ENCODE measurements at regions not wholly inside any gene's neighbourhood (a gene's known extent, or its start where the extent isn't known, plus 50 kb on each side); places are given as distances from the start of the nearest gene placed in this dataset.

DNA sequence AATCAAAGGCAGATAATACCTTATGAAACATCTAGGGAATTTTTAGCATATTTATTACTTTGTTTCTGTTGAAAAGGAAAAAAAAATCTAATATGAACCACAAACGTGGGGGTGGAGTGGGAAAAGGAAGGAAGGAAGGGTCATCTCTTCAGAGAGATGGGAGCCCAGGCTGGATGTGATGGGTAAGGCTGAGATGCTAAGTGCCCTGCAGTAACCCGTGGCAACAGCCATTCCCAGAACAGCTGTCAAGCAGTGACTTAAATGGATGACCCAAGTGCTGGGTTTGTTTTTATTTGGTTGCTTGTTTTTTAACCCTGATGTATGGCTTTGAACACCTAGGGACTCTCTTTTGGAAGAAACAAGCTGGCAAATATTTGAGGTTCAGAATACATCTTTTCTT, 50.7 kb upstream of the KLF7 start:
- TF ChIP-seq, protein P1, sequence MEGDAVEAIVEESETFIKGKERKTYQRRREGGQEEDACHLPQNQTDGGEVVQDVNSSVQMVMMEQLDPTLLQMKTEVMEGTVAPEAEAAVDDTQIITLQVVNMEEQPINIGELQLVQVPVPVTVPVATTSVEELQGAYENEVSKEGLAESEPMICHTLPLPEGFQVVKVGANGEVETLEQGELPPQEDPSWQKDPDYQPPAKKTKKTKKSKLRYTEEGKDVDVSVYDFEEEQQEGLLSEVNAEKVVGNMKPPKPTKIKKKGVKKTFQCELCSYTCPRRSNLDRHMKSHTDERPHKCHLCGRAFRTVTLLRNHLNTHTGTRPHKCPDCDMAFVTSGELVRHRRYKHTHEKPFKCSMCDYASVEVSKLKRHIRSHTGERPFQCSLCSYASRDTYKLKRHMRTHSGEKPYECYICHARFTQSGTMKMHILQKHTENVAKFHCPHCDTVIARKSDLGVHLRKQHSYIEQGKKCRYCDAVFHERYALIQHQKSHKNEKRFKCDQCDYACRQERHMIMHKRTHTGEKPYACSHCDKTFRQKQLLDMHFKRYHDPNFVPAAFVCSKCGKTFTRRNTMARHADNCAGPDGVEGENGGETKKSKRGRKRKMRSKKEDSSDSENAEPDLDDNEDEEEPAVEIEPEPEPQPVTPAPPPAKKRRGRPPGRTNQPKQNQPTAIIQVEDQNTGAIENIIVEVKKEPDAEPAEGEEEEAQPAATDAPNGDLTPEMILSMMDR (IDR thresholded peaks at IDR 0.05; ENCODE audit: low read depth, low read length, missing control alignments) = no peak
- DNase-seq (ENCODE audit: low read depth) = no peak

DNA sequence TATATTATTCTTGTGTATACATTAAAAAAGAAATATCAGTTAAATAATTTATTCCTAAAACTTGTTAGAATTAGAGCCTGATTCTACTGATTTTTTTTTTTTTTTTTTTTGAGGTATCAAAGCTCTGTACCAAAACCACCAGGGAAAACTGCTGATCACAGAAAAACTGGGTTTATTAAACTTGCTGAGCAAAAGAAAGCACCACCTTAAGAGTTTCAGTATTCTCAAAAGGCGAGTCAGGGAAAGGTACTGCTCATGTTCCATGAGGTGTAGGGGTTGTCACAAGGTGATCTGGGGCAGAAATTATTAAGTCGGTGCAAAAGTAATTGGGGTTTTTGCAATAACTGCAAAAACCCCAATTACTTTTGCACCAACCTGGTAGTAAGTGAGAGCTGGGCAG, 51.7 kb upstream of the KLF7 start:
- no peak overlapping the region for H3K4me3 ChIP-seq (ENCODE audit: low read depth, low read length)
- no peak for DNase-seq (ENCODE audit: low read depth)
- TF ChIP-seq, protein P1 (IDR thresholded peaks at IDR 0.05; ENCODE audit: low read depth, low read length, missing control alignments) = no peak

More for the DNA sequence above, 50.7 kb upstream of the KLF7 start:
- H3K4me3 ChIP-seq (ENCODE audit: low read depth, low read length) = no peak overlapping the region

DNA sequence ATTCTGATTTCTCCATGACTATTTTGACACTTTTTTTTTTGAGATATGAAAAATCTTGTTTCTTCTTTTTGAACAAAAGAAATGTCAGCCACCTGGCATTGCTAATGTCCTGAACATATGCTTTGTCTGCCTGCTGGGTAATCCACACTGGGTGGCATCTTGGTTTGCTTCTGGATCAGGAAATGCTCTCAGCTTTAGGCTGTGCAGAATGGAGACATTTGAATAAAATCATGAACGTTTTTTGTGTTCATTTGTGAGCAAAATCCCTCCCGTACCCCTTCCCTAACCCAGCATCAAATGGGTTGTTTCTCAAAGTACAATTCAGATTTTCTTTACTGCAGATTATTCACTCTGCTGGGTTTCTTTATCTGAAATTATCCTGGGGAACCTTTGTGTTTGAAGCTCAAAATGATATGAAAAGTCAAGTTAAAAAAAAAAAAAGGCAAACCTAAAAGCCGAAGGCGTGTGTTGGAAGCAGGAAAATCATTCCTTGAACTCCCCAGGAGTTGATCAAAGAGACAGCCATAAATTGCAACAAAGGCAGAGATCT, 53.4 kb upstream of the KLF7 start:
- H3K4me3 ChIP-seq (ENCODE audit: low read depth, low read length) = no peak overlapping the region
- no peak for DNase-seq (ENCODE audit: low read depth)
- TF ChIP-seq, protein P1 (IDR thresholded peaks at IDR 0.05; ENCODE audit: low read depth, low read length, missing control alignments) = no peak

DNA sequence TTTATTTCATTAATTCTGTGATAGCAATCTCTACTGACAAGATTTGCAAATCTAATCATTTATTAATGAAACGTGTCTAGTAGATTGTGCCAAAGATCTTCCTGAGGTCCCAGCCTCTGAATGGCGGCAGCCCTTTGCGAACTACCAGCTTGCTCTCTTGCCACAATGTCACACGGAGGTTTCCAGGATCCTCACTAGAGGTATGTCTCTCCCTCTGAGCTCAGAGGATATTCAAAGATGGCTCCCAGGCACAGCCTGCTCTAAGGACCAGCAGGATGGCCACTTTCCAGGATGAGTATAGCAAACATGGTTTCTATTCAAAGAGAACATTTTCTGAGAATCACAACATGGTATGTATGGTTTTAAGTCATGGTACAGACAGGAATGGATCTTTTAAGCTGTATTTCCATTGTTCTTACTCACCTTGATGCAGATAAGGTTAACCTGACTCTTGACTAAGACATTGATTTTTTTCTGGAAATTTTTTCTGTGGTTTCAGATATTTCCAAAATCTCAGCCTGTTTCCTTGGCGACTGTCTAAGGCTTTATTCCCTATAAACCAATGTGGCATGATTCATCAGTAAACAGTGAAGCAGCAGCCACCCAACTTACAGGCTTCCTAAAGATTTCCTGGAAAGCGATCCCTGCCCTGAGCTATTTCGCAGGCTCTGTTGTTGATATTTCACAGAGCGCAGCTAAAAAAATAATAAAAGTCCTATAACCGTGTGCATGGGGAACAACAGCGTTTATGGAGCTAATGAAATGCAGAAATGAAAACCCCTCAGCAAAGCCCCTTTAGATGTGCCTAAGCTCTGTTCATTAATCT, 54.1 kb upstream of the KLF7 start:
- no peak overlapping the region for H3K4me3 ChIP-seq (ENCODE audit: low read depth, low read length)
- TF ChIP-seq, protein P1 (IDR thresholded peaks at IDR 0.05; ENCODE audit: low read depth, low read length, missing control alignments) = no peak
- no peak for DNase-seq (ENCODE audit: low read depth)

DNA sequence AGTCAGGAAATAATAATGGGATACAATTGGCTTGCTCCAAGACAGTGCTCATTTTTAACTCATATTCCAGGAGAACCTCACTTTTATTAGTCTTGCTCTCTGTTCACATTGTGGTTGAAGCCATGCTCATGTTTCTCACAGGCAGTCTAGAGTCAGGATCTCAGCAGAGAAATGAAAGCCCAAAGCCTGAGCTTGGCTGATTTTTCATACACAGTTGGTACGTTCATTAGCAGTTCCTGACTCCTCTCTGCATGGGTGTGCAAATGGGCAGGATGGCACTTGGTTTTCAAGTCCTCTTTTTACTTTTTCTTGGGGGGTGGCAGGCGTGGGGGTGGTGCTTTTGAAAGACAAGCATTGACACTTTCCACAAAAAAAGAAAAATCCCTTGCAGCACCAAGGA, 56.0 kb upstream of the KLF7 start:
- DNase-seq (ENCODE audit: low read depth) = no peak
- H3K4me3 ChIP-seq (ENCODE audit: low read depth, low read length) = no peak overlapping the region
- TF ChIP-seq, protein P1 (IDR thresholded peaks at IDR 0.05; ENCODE audit: low read depth, low read length, missing control alignments) = no peak

DNA sequence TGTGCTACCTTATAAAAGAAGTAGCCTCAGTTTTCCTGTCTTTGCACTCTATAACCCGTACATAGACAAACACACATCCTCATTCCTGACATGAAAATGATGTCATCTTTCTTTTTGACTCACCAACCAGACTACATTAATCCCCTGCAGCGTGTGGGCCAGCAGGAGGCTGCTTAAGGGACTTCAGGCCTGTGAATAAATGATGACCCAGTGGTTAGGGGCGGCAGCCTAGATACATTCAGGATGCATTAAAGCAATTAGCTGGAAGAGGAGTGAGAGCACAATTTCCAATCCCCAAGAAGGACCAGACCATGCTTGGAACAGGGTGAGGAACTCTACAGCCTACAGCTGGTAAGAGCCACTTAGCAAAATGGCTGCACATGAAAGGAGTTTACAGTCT, 57.3 kb upstream of the KLF7 start:
- TF ChIP-seq, protein P1 (IDR thresholded peaks at IDR 0.05; ENCODE audit: low read depth, low read length, missing control alignments) = no peak
- DNase-seq (ENCODE audit: low read depth) = no peak
- H3K4me3 ChIP-seq (ENCODE audit: low read depth, low read length) = no peak overlapping the region

DNA sequence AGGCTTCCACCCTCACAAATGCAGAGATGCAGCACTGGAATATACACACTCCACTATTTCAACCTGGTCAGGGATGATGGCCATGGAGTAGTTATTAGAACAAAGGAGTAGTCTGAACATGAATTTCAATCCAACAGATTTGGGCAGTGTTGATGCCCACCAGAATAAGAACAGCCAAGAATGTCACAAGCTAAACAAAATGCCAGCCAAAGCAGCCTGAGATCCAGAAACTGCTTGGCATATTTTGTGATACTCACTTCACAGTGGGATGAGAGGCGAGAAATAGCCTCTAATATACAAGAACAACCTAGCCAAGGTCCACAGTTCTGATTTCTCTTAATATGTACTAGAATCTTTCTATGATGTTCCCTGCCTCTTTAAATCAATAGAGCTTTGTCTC, 58.6 kb upstream of the KLF7 start:
- TF ChIP-seq, protein P1 (IDR thresholded peaks at IDR 0.05; ENCODE audit: low read depth, low read length, missing control alignments) = no peak
- H3K4me3 ChIP-seq (ENCODE audit: low read depth, low read length) = no peak overlapping the region
- no peak for DNase-seq (ENCODE audit: low read depth)

Measured in GM12864 (cell line).